Gastrocnemius medialis (tissue), 4 donors: ENCODE measurements at regions not wholly inside any gene's neighbourhood (a gene's known extent, or its start where the extent isn't known, plus 50 kb on each side); places are given as distances from the start of the nearest gene placed in this dataset.
"Not testable (repeated sequence)": the region's sequence is repeated elsewhere in the genome, so short reads cannot be mapped to it uniquely, and the experiment has no call there.

Source experiments
- ATAC-seq, 2 donors: fragments of 150-250 bp; one replicate each; pipeline ENCODE4 v1.9.1; 2016
- DNase-seq, 2 donors: peaks; one replicate each; pipeline ENCODE4 v3.0.0-alpha.2; 2019
- H3K27ac ChIP-seq, 4 donors: fragments of 200-600 bp; sonication (generic); 1 replicate in 1 of 4; 2 replicates in 3 of 4; pipeline ENCODE4 v1.5.1; 2016 to 2018; ENCODE audit warnings: mild to moderate bottlenecking in 2 of 4, moderate library complexity in 1 of 4
- H3K27me3 ChIP-seq, 3 donors: fragments of 200-600 bp; sonication (generic) in 2 of 3; 1 replicate in 1 of 3; 2 replicates in 2 of 3; pipeline versions ENCODE4 v1.5.1 to v1.6.0; 2016 to 2019; ENCODE audit warnings: mild to moderate bottlenecking in 1 of 3, moderate library complexity in 1 of 3
- H3K36me3 ChIP-seq, 2 donors: fragments of 200-600 bp; sonication (generic) in 1 of 2; one replicate each; pipeline ENCODE4 v1.5.1; 2017 to 2018
- H3K4me1 ChIP-seq, 2 donors: fragments of 200-600 bp; sonication (generic) in 1 of 2; one replicate each; pipeline ENCODE4 v1.5.1; 2016 to 2017; ENCODE audit warnings: mild to moderate bottlenecking in 2 of 2
- H3K4me3 ChIP-seq, 4 donors: fragments of 200-600 bp; sonication (generic) in 3 of 4; 1 replicate in 1 of 4; 2 replicates in 3 of 4; pipeline ENCODE4 v1.5.1; 2016 to 2019; ENCODE audit warnings: mild to moderate bottlenecking in 2 of 4
- H3K9me3 ChIP-seq, 3 donors: fragments of 200-600 bp; sonication (generic) in 2 of 3; 1 replicate in 1 of 3; 2 replicates in 2 of 3; pipeline ENCODE4 v1.5.1; 2016 to 2019
- CTCF ChIP-seq, 5 experiments: fragments of 450-650 bp in 3 of 5; fragments of 200-600 bp in 2 of 5; sonication (generic) in 2 of 5; IDR thresholded peaks in 4 of 5; conservative IDR thresholded peaks in 1 of 5; 1 replicate in 4 of 5; 2 replicates in 1 of 5; pipeline ENCODE4 v1.5.1; 2016 to 2019; ENCODE audit warnings: antibody characterized with exemption in 5 of 5, mild to moderate bottlenecking in 3 of 5, moderate library complexity in 3 of 5
- POLR2A ChIP-seq, 2 donors: fragments of 450-650 bp; IDR thresholded peaks; one replicate each; pipeline ENCODE4 v1.6.1; 2017; ENCODE audit warnings: antibody characterized with exemption in 2 of 2, mild to moderate bottlenecking in 2 of 2, moderate library complexity in 2 of 2
- in situ Hi-C, 4 donors: fragments of 200-750 bp; cut with MboI; loops; one replicate each; pipeline versions ENCODE4 v1.15.0 to v1.8.0; 2017; ENCODE audit warnings: low sequenced_read_pairs in 4 of 4
- intact Hi-C: fragments of 100-400 bp; cut with DNase I; formaldehyde crosslinking; loops from one replicate; pipeline ENCODE4 v1.15.1; 2023; ENCODE audit warnings: low total_unique reads

- in situ Hi-C loops (no loop called here), intact Hi-C loops (no loop called here)
- Histone ChIP-seq H3K9me3 (no peaks in the 10 kb centered on the region), H3K27me3 (no peaks in the 10 kb centered on the region), H3K27ac (no peak overlapping the region), H3K36me3 (no peaks in the 10 kb centered on the region), H3K4me3 (no peak overlapping the region), H3K4me1 (no peaks in the 10 kb centered on the region)
- ATAC-seq (no peak), DNase-seq (no peak)
- no peak for TF ChIP-seq CTCF (IDR thresholded peaks at IDR 0.05 in 4 of 5, conservative IDR thresholded peaks at IDR 0.05 in 1 of 5)
- no peak for TF ChIP-seq POLR2A (IDR thresholded peaks at IDR 0.05)
Measured at GRCh38 chrX:96502507-96502906, 182.1 kb upstream of the DIAPH2 start.

GRCh38 chrX:96529386-96529785 lies 155.3 kb upstream of the DIAPH2 start:
- intact Hi-C loops: not testable (repeated sequence)

GRCh38 chrX:96538104-96538725 lies 146.4 kb upstream of the DIAPH2 start:
- intact Hi-C loops: no loop called here
- TF ChIP-seq CTCF (IDR thresholded peaks at IDR 0.05 in 4 of 5, conservative IDR thresholded peaks at IDR 0.05 in 1 of 5): no peak
- TF ChIP-seq POLR2A (IDR thresholded peaks at IDR 0.05): no peak
- Histone ChIP-seq H3K36me3 (no peaks in the 10 kb centered on the region), H3K4me3 (no peak overlapping the region), H3K4me1 (no peaks in the 10 kb centered on the region), H3K27me3 (no peaks in the 10 kb centered on the region), H3K27ac (no peak overlapping the region), H3K9me3 (no peaks in the 10 kb centered on the region)
- ATAC-seq (no peak), DNase-seq (no peak)
- in situ Hi-C loops: no loop called here

More at GRCh38 chrX:96529386-96529785, 155.3 kb upstream of the DIAPH2 start:
- H3K4me3 ChIP-seq, H3K27me3 ChIP-seq, DNase-seq, H3K4me1 ChIP-seq, in situ Hi-C loops, H3K9me3 ChIP-seq, ATAC-seq, H3K36me3 ChIP-seq, H3K27ac ChIP-seq: not testable (repeated sequence)

- intact Hi-C loops: no loop called here
- TF ChIP-seq CTCF (IDR thresholded peaks at IDR 0.05 in 4 of 5, conservative IDR thresholded peaks at IDR 0.05 in 1 of 5) (no peak), POLR2A (IDR thresholded peaks at IDR 0.05) (no peak)
- Histone ChIP-seq H3K4me1 (no peaks in the 10 kb centered on the region), H3K27ac (no peak overlapping the region), H3K4me3 (no peak overlapping the region), H3K36me3 (no peaks in the 10 kb centered on the region), H3K9me3 (no peaks in the 10 kb centered on the region), H3K27me3 (no peaks in the 10 kb centered on the region)
- DNase-seq (no peak), ATAC-seq (no peak)
- in situ Hi-C loops: no loop called here
Measured at GRCh38 chrX:96540111-96540631, 144.5 kb upstream of the DIAPH2 start.

GRCh38 chrX:96546281-96546680 lies 138.4 kb upstream of the DIAPH2 start:
- ATAC-seq, H3K4me1 ChIP-seq, DNase-seq, intact Hi-C loops, H3K9me3 ChIP-seq, H3K36me3 ChIP-seq, H3K4me3 ChIP-seq, in situ Hi-C loops, H3K27me3 ChIP-seq, H3K27ac ChIP-seq: not testable (repeated sequence)
